Daoy (cell line): ENCODE measurements at regions not wholly inside any gene's neighbourhood (a gene's known extent, or its start where the extent isn't known, plus 50 kb on each side); places are given as distances from the start of the nearest gene placed in this dataset.
A peak's percentile ranks its signal among the peaks of the same experiment; 100 is the strongest.

Experiments
- DNase-seq: peaks from one replicate; pipeline ENCODE4 v3.0.0-alpha.2; 2015; ENCODE audit warnings: low read depth

- no peak for DNase-seq
These were observed 51.0 kb upstream of the VEGFC start for GRCh38 chr4:176843710-176844109.

- no peak for DNase-seq
These were observed 51.7 kb upstream of the VEGFC start for GRCh38 chr4:176844448-176844847.

DNA sequence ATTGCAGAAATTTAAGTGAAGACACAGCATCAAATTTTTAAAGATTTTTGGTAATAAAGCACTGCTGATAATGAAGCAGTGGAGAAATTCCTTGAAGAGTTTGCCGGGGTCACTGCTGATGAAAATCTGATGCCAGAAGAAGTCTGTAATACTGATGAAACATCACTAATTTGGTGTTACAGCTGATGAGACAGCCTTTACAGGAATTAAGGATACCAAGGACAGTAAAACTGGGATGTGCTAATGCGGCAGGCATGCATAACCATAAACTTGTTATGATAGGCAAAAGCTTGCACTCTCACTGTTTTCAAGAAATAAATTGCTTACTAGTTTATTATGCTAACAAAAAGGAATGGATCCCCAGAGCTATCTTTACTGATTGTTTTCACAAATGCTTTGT is 52.9 kb upstream of the VEGFC start:
- no peak for DNase-seq

- no peak for DNase-seq
These were observed 56.4 kb upstream of the VEGFC start for GRCh38 chr4:176849076-176849475.

- no peak for DNase-seq
These were observed 57.7 kb upstream of the VEGFC start for GRCh38 chr4:176850436-176850835.

GRCh38 chr4:176856421-176856820 is 63.7 kb upstream of the VEGFC start:
- DNase-seq: no peak

DNA sequence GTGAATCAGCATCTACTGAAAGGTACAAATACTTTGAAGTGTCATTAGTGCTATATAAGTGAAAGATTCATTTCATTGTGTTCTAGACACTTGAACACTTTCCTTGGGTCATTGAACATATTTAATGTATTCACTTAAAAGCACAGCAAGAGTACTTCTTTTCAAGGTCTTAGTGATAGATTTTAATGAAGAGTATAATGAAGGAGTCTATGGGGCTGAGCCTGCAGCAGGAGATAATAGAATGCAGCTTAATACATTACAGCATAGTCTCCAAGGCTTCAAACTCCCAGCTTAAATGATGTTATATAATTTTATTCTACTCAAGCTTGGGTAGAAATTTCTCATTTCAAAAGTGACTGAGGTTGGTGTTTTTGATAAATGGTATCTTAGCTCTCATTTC is 66.1 kb upstream of the VEGFC start:
- no peak for DNase-seq

DNA sequence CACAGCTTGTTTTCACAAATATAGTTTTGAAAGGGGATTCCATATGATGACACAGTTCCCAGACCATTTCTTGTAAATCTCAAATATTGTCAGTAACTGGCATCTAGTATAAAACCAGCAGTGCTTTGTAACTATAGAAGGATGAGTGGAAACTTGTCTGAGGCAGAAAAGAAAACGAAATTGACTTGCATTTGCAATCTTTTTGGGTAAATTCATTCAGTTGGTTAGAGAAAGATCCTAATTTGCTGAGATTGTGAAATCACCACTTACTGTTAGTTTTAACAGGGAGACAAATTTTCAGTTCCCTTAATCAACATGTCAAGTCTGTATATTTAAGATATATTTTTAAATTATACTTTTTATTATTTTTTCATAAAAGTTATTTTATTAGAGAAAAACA is 71.5 kb upstream of the VEGFC start:
- no peak for DNase-seq

DNA sequence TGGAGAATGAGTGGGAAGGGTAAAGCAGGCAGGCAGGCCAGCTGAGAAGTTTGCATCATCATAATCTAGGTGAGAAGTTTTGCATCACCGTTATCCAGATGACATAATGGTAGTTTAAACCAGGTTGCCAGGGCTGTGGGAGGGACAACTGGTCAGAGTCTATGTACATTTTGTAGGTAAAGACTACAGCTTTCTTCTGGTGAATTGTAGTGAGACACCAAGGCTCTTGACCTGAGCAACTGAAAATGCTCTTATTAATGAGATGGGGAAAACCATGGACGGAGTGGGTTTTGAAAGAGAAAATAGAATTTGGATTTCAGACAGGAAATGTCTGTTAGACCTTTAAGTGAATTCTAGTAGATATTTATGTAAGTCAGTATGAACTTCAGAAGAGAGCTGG is 76.0 kb upstream of the VEGFC start:
- DNase-seq: no peak

DNA sequence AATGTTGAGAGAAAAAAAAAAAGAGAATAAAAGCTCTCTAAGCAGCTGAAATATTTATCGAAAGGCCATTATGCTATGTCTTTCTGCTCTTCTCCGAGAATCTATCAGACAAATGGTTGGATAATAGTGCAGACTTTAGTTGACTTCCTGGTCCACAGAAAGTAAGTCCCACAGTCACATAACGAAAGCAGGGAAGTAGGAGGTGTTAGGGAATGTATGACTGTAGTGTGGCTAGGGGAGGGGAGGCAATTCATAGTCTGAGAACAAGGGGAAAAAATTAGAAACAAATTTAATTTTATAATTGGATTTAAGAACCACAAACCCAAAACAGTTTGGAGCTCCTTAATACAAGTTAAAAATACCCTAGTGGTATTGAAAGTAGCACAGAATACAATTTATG is 79.7 kb upstream of the VEGFC start:
- DNase-seq: no peak

- DNase-seq: no peak
These were observed 82.2 kb upstream of the VEGFC start for GRCh38 chr4:176874721-176875445.

DNA sequence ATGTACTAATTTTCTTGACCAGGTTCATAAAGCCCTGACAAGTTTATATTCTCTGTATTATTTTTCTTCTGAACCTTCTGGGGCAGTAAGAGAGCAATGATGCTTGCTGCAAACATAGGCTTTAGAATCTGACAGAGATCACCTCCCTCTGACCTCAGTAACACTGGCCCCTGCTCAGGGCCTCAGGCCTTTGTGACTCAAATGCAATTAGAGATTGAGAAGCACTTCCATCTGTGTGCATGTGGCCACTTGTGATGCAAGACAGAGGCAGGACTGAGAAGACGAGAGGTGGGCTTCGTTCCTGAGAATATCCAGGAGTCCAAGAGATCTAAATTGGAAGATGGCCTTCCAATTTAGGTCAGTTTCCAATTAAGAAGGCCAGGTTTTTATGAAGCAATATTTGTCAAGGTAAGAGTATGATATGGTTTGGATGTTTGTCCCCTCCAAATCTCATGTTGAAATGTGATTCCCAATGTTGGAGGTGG is 82.8 kb upstream of the VEGFC start:
- DNase-seq: no peak

GRCh38 chr4:176879380-176880116 is 86.8 kb upstream of the VEGFC start:
- no peak for DNase-seq

GRCh38 chr4:176882206-176882605 is 89.5 kb upstream of the VEGFC start:
- peak; percentile 59 for DNase-seq

GRCh38 chr4:176883108-176883550 is 90.4 kb upstream of the VEGFC start:
- DNase-seq: peak; percentile 48

DNA sequence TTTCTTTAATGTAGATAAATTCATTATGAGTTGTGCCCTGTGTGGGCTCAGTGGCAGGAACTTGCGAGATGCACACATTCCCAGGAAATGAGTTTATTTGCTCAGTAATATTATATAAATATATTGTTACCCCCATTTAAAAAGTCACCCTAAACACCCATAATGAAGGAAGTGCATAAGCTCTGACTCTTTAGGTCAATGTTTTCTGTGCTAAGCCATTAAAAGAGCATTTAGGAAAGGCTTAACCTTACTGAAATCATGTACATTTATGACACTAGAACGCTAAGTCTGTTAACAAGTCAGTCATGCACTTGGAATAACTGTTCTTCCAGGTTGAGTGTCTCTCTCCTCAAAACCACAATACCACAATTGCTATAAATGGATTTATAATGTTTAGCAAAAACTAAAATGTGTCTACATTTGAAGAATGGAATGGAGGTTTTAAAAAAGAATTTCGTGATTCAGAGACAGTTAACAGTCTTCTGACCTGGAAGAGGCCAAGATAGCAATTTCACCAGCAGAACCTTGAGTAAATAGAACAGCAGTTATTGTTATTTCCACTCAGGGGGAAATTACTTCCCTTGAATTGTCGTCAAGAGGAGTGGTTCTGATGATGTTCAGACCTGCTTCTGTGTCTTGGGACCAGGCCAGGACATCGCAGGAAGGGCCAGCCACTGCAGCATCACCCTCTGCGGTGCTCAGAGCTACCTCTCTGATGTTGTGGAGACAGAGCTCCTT is 91.1 kb upstream of the VEGFC start:
- peak; percentile 77 for DNase-seq

DNA sequence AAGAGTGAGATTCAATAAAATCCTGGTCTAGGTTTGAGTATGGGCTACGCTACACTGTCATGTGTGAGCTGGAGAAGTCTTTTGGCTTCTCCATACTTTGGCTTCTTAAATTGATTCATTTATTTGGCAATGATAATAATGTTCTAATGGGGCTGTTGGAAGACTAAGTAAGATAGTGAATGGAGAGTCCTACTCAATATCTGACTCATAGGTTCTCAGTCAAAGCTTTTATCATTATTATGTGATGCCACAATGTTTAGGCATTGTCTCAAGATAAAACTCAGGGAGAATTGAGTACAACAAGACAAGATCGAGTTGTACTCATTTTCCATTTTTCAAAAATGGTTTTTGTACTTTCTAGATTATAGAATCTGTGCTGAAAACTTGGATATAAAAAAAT is 92.5 kb upstream of the VEGFC start:
- no peak for DNase-seq

- DNase-seq: no peak
These were observed 93.4 kb upstream of the VEGFC start for GRCh38 chr4:176886135-176886534.

- no peak for DNase-seq
These were observed 97.1 kb upstream of the VEGFC start for GRCh38 chr4:176889776-176890175.

GRCh38 chr4:176894498-176894897 is 101.8 kb upstream of the VEGFC start:
- DNase-seq: no peak

DNA sequence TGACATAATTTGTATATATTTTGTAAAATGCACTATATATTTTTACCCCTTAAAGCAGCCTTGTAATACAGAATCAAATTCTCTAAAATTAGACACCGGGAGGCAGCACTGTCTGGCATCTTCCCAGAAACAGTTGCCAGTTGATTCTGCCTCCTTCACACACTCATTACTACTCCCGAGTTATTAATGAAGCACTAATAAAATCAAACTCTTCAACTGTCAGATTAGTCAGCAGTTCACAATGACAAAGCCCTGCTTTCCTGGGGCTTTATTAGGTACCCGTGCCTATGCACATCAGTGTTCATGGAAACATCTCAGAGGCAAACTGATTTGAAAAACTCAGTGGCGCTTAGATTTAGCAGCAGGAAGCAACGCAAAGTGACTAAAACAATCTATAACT is 103.5 kb upstream of the VEGFC start:
- DNase-seq: no peak

GRCh38 chr4:176897226-176897625 is 104.5 kb upstream of the VEGFC start:
- no peak for DNase-seq

DNA sequence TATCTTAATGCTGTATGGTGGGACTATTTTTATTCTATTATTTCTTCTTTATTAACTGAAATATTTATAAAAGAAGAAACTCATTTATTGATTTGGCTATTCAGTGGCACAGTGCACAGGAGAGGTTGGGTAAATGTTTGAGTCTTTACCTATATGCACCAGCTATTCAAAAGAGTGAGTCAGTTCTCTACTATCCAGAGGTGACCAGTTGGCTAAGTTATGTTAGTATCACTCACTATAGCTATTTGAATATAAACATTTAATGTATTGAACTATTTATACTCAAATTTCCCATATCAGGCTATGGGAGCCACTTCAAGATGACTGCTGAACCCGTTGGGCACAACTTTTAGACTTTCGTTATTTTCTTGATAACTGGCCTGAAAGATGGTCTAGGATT is 106.1 kb upstream of the VEGFC start:
- DNase-seq: no peak
